Vagina (tissue), 2 donors: ENCODE measurements at regions not wholly inside any gene's neighbourhood (a gene's known extent, or its start where the extent isn't known, plus 50 kb on each side); places are given as distances from the start of the nearest gene placed in this dataset.

Experiments used
- DNase-seq, 2 donors: peaks; one replicate each; pipeline ENCODE4 v3.0.0-alpha.2; 2017; ENCODE audit errors: extremely low spot score in 2 of 2
- H3K27ac ChIP-seq: fragments of 200-600 bp; sonication (generic); one replicate; pipeline ENCODE4 v1.5.1; 2019
- H3K27me3 ChIP-seq: fragments of 200-600 bp; sonication (generic); one replicate; pipeline ENCODE4 v1.5.1; 2019
- H3K36me3 ChIP-seq, 2 donors: fragments of 200-600 bp; sonication (generic); one replicate each; pipeline ENCODE4 v1.5.1; 2017 to 2019
- H3K4me1 ChIP-seq: fragments of 200-600 bp; sonication (generic); one replicate; pipeline ENCODE4 v1.5.1; 2019
- H3K4me3 ChIP-seq, 2 donors: fragments of 200-600 bp; sonication (generic); 1 replicate in 1 of 2; 2 replicates in 1 of 2; pipeline ENCODE4 v1.5.1; 2016 to 2019
- H3K9me3 ChIP-seq: fragments of 200-600 bp; sonication (generic); one replicate; pipeline ENCODE4 v1.5.1; 2019
- POLR2A ChIP-seq, 2 donors: fragments of 450-650 bp; IDR thresholded peaks; one replicate each; pipeline ENCODE4 v1.6.1; 2017; ENCODE audit warnings: antibody characterized with exemption in 2 of 2, mild to moderate bottlenecking in 2 of 2, moderate library complexity in 2 of 2
- POLR2AphosphoS5 ChIP-seq, 2 donors: sonication (generic); formaldehyde crosslinking; IDR thresholded peaks; one replicate each; pipeline ENCODE4 v1.9.0; 2017; ENCODE audit warnings: antibody characterized with exemption in 2 of 2, mild to moderate bottlenecking in 2 of 2, low read depth in 1 of 2; ENCODE audit not compliant: insufficient read depth in 1 of 2
- intact Hi-C: fragments of 100-400 bp; cut with DNase I; formaldehyde crosslinking; loops from one replicate; pipeline ENCODE4 v1.15.1; 2023
- TF ChIP-seq, protein P1 (sequence below), 3 experiments: fragments of 450-650 bp in 2 of 3; fragments of 200-600 bp in 1 of 3; sonication (generic) in 1 of 3; IDR thresholded peaks; one replicate each; pipeline ENCODE4 v1.5.1; 2017 to 2019; ENCODE audit warnings: antibody characterized with exemption in 3 of 3, mild to moderate bottlenecking in 2 of 3, moderate library complexity in 2 of 3

DNA sequence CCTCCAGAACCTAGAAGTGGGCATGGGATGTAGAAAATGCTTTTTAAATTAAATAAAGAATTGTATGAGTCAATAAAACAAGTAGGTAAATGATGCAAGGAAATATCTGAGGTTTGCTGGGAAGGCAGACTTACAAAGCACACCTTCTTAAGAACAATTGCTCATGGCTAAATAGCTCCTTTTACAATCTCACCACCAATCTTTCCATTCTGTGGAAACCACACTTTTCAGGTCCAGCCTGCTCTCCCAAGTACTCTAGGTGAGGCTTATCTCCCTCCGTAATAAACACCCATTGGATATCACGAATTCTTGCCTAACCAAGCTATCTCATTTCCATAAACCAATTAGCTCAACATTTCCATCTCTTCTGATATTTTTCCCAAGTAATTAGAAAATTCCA lies 91.5 kb upstream of the SLC8A1 start:
- no peak for TF ChIP-seq POLR2A (IDR thresholded peaks at IDR 0.05)
- Histone ChIP-seq H3K27me3 (no peaks in the 10 kb centered on the region), H3K27ac (no peak overlapping the region), H3K4me3 (no peak overlapping the region), H3K9me3 (no peaks in the 10 kb centered on the region), H3K4me1 (no peaks in the 10 kb centered on the region), H3K36me3 (no peaks in the 10 kb centered on the region)
- DNase-seq = no peak
- intact Hi-C loops = no loop called here

DNA sequence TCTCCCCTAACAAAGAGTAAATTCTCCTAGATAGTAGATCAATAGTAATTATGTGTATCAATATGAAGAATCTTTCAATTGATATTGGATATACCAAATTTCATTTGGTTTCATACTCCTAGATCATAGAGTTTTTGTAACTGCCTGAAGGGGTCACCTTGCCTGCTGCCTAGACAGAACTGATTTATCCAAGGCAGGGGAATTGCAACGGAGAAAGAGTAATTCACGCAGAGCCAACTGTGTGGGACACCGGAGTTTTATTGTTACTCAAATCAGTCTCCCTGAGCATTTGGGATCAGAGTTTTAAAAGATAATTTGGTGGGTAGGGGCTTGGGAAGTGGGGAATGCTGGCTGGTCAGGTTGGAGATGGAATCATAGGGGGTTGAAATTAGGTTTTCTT lies 92.2 kb upstream of the SLC8A1 start:
- Histone ChIP-seq H3K27ac (no peak overlapping the region), H3K9me3 (no peaks in the 10 kb centered on the region), H3K4me3 (no peak overlapping the region), H3K4me1 (no peaks in the 10 kb centered on the region), H3K36me3 (no peaks in the 10 kb centered on the region), H3K27me3 (no peaks in the 10 kb centered on the region)
- intact Hi-C loops = no loop called here
- TF ChIP-seq POLR2AphosphoS5 (IDR thresholded peaks at IDR 0.05; ENCODE audit: insufficient read depth in 1 of 2, low read depth in 1 of 2) = no peak
- DNase-seq = no peak

- Histone ChIP-seq H3K4me3 (no peak overlapping the region), H3K36me3 (no peaks in the 10 kb centered on the region), H3K4me1 (no peaks in the 10 kb centered on the region), H3K27me3 (no peaks in the 10 kb centered on the region), H3K9me3 (no peaks in the 10 kb centered on the region), H3K27ac (no peak overlapping the region)
- TF ChIP-seq, protein P1, sequence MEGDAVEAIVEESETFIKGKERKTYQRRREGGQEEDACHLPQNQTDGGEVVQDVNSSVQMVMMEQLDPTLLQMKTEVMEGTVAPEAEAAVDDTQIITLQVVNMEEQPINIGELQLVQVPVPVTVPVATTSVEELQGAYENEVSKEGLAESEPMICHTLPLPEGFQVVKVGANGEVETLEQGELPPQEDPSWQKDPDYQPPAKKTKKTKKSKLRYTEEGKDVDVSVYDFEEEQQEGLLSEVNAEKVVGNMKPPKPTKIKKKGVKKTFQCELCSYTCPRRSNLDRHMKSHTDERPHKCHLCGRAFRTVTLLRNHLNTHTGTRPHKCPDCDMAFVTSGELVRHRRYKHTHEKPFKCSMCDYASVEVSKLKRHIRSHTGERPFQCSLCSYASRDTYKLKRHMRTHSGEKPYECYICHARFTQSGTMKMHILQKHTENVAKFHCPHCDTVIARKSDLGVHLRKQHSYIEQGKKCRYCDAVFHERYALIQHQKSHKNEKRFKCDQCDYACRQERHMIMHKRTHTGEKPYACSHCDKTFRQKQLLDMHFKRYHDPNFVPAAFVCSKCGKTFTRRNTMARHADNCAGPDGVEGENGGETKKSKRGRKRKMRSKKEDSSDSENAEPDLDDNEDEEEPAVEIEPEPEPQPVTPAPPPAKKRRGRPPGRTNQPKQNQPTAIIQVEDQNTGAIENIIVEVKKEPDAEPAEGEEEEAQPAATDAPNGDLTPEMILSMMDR (IDR thresholded peaks at IDR 0.05) = no peak
- intact Hi-C loops = no loop called here
- DNase-seq = no peak
Measured at GRCh38 chr2:40545645-40546044, 93.8 kb upstream of the SLC8A1 start.

DNA sequence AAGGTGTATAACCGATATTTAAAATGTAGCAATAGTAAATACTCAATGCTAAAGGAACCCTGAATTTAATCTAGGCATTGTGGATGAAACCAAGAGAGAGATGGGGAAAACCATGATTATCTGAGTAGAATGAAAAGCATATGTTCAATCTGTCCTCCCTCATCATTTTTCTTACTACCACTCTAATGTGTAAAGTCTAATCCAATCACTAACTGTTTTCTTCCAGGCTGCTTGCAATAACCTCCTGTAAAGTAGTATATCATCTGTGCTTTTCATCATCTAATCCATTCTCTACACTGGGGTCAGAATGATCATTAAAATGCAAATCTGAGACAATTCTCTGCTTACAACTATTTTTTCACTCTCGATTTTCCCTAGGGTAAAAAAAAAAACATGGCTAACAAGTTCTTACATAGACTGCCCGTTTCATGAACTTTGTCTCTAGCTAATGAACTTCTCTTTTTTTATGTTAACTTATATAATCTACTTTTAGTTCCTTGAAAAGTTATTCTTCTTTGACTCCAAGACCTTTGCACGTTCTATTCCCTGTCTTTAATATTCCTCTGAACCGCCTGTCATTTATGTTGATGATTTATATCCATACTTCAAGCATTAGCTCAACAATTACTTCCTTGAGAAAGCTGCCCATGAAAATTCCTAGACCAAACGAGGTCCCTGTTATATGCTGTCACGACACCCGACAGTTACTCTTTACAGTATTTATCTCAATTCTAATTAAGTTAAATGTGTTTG lies 94.7 kb upstream of the SLC8A1 start:
- intact Hi-C loops = no loop called here
- no peak for DNase-seq
- Histone ChIP-seq H3K36me3 (no peaks in the 10 kb centered on the region), H3K27ac (no peak overlapping the region), H3K4me3 (no peak overlapping the region), H3K4me1 (no peaks in the 10 kb centered on the region), H3K9me3 (no peaks in the 10 kb centered on the region), H3K27me3 (no peaks in the 10 kb centered on the region)
- TF ChIP-seq POLR2A (IDR thresholded peaks at IDR 0.05) = no peak
- TF ChIP-seq POLR2AphosphoS5 (IDR thresholded peaks at IDR 0.05; ENCODE audit: insufficient read depth in 1 of 2, low read depth in 1 of 2) = no peak
- TF ChIP-seq, protein P1 (IDR thresholded peaks at IDR 0.05) = no peak

GRCh38 chr2:40548521-40548920 lies 96.6 kb upstream of the SLC8A1 start:
- Histone ChIP-seq H3K9me3 (no peaks in the 10 kb centered on the region), H3K27ac (no peak overlapping the region), H3K27me3 (no peaks in the 10 kb centered on the region), H3K36me3 (no peaks in the 10 kb centered on the region), H3K4me3 (no peak overlapping the region), H3K4me1 (no peaks in the 10 kb centered on the region)
- intact Hi-C loops = no loop called here
- TF ChIP-seq POLR2A (IDR thresholded peaks at IDR 0.05) (no peak), POLR2AphosphoS5 (IDR thresholded peaks at IDR 0.05; ENCODE audit: insufficient read depth in 1 of 2, low read depth in 1 of 2) (no peak)
- TF ChIP-seq, protein P1 (IDR thresholded peaks at IDR 0.05) = no peak
- no peak for DNase-seq

DNA sequence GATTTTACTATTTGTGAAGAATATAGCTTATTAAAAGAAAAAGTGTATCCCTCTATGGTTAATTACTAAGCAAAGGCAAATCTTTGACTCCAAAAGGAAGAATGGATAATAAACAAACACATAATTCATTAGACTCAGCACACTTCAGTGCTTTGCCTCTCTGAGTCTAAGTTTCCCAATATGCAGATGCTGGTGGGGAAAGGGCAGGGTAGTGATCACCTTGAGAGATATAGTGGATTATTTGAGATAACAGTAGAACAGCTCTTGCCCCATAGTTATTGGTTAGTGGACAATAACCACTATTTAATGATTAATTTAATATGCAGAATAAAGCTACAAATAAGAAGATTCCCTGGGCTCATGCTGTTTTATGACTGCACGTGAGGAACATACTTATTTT lies 98.2 kb upstream of the SLC8A1 start:
- TF ChIP-seq, protein P1 (IDR thresholded peaks at IDR 0.05) = no peak
- TF ChIP-seq POLR2A (IDR thresholded peaks at IDR 0.05) = no peak
- TF ChIP-seq POLR2AphosphoS5 (IDR thresholded peaks at IDR 0.05; ENCODE audit: insufficient read depth in 1 of 2, low read depth in 1 of 2) = no peak

More for the DNA sequence above, 98.2 kb upstream of the SLC8A1 start:
- intact Hi-C loops = loop anchor here (10.0 kb wide), 1 partner anchor 635 kb away; no protein-coding TSS in a partner anchor
- Histone ChIP-seq H3K4me1 (no peaks in the 10 kb centered on the region), H3K27me3 (no peaks in the 10 kb centered on the region), H3K27ac (no peak overlapping the region), H3K9me3 (no peaks in the 10 kb centered on the region), H3K36me3 (no peaks in the 10 kb centered on the region), H3K4me3 (no peak overlapping the region)
- DNase-seq = no peak
